KMS-11 (cell line): ENCODE measurements at regions not wholly inside any gene's neighbourhood (a gene's known extent, or its start where the extent isn't known, plus 50 kb on each side); places are given as distances from the start of the nearest gene placed in this dataset.

ENCODE experiments used
- H2AFZ ChIP-seq: fragments of 200-600 bp; sonication (generic); 2 replicates; pipeline ENCODE4 v1.6.1; 2016; ENCODE audit warnings: antibody characterized with exemption, mixed run types, low read depth
- H3K27ac ChIP-seq: fragments of 200-600 bp; sonication (generic); 2 replicates; pipeline ENCODE4 v1.6.1; 2016; ENCODE audit warnings: mild to moderate bottlenecking, mixed run types
- H3K27me3 ChIP-seq: fragments of 200-600 bp; sonication (generic); 2 replicates; pipeline ENCODE4 v1.6.1; 2017; ENCODE audit warnings: mild to moderate bottlenecking, low read depth, mixed run types, moderate library complexity; ENCODE audit not compliant: insufficient read depth
- H3K36me3 ChIP-seq: fragments of 200-600 bp; sonication (generic); 2 replicates; pipeline ENCODE4 v1.6.1; 2017; ENCODE audit warnings: mild to moderate bottlenecking, mixed run types; ENCODE audit not compliant: insufficient read depth
- H3K4me1 ChIP-seq: fragments of 200-600 bp; sonication (generic); 2 replicates; pipeline ENCODE4 v1.6.1; 2016; ENCODE audit warnings: mild to moderate bottlenecking, low read depth, mixed run types; ENCODE audit not compliant: poor library complexity, severe bottlenecking
- H3K4me2 ChIP-seq: fragments of 200-600 bp; sonication (generic); 2 replicates; pipeline ENCODE4 v1.7.0; 2016; ENCODE audit warnings: mild to moderate bottlenecking, mixed run types
- H3K4me3 ChIP-seq: fragments of 200-600 bp; sonication (generic); IDR thresholded peaks from 2 replicates; pipeline ENCODE4 v1.6.1; 2017; ENCODE audit warnings: low read depth, low read length, mixed read lengths; ENCODE audit not compliant: insufficient read depth
- H3K79me2 ChIP-seq: fragments of 200-600 bp; sonication (generic); 2 replicates; pipeline ENCODE4 v1.6.1; 2016; ENCODE audit warnings: low read depth, mixed run types; ENCODE audit not compliant: insufficient read depth
- H3K9ac ChIP-seq: fragments of 200-600 bp; sonication (generic); 2 replicates; pipeline ENCODE4 v1.6.1; 2016; ENCODE audit warnings: mild to moderate bottlenecking, mixed run types
- H4K20me1 ChIP-seq: fragments of 200-600 bp; sonication (generic); 2 replicates; pipeline ENCODE4 v1.6.1; 2016; ENCODE audit warnings: mild to moderate bottlenecking, mixed run types; ENCODE audit not compliant: insufficient read depth
- CTCF ChIP-seq: fragments of 200-600 bp; sonication (generic); conservative IDR thresholded peaks from 2 replicates; pipeline ENCODE4 v1.6.1; 2017; ENCODE audit warnings: low read depth, mild to moderate bottlenecking, antibody characterized with exemption, low read length, moderate library complexity, mixed read lengths

- Histone ChIP-seq H4K20me1 (no peaks in the 10 kb centered on the region), H3K4me3 (no peak overlapping the region), H3K79me2 (no peaks in the 10 kb centered on the region), H2AFZ (no peak overlapping the region), H3K27me3 (peaks cover 41% of the 10 kb centered on the region; the same call in 1 of the 2 replicates), H3K4me2 (no peak overlapping the region), H3K27ac (no peak overlapping the region), H3K4me1 (no peaks in the 10 kb centered on the region), H3K9ac (no peak overlapping the region), H3K36me3 (no peaks in the 10 kb centered on the region)
- no peak for TF ChIP-seq CTCF
Measured at GRCh38 chr7:155360495-155361345, 63.0 kb downstream of the INSIG1 start.

GRCh38 chr7:155361346-155361680, 63.6 kb downstream of the INSIG1 start:
- Histone ChIP-seq H2AFZ (no peak overlapping the region), H3K4me1 (no peaks in the 10 kb centered on the region), H3K79me2 (no peaks in the 10 kb centered on the region), H3K9ac (no peak overlapping the region), H4K20me1 (no peaks in the 10 kb centered on the region), H3K4me3 (no peak overlapping the region), H3K36me3 (no peaks in the 10 kb centered on the region), H3K27me3 (peaks cover 39% of the 10 kb centered on the region; the same call in 1 of the 2 replicates), H3K4me2 (no peak overlapping the region), H3K27ac (no peak overlapping the region)
- no peak for TF ChIP-seq CTCF

- Histone ChIP-seq H3K4me2 (no peak overlapping the region), H3K4me1 (no peaks in the 10 kb centered on the region), H4K20me1 (no peaks in the 10 kb centered on the region), H3K79me2 (no peaks in the 10 kb centered on the region), H3K36me3 (no peaks in the 10 kb centered on the region), H3K27me3 (peaks cover 36% of the 10 kb centered on the region; the same call in 1 of the 2 replicates), H3K4me3 (no peak overlapping the region), H2AFZ (no peak overlapping the region), H3K9ac (no peak overlapping the region), H3K27ac (no peak overlapping the region)
- TF ChIP-seq CTCF: no peak
Measured at GRCh38 chr7:155361947-155362346, 64.3 kb downstream of the INSIG1 start.

- Histone ChIP-seq H3K27me3 (peaks cover 36% of the 10 kb centered on the region; the same call in 1 of the 2 replicates), H3K79me2 (no peaks in the 10 kb centered on the region), H3K36me3 (no peaks in the 10 kb centered on the region), H3K4me3 (no peak overlapping the region), H3K4me1 (no peaks in the 10 kb centered on the region), H4K20me1 (no peaks in the 10 kb centered on the region), H2AFZ (no peak overlapping the region), H3K9ac (no peak overlapping the region), H3K4me2 (no peak overlapping the region), H3K27ac (no peak overlapping the region)
- TF ChIP-seq CTCF: no peak
Measured at GRCh38 chr7:155362380-155363145, 64.9 kb downstream of the INSIG1 start.
